Vagina (tissue), 2 donors: ENCODE measurements at regions not wholly inside any gene's neighbourhood (a gene's known extent, or its start where the extent isn't known, plus 50 kb on each side); places are given as distances from the start of the nearest gene placed in this dataset.

Source experiments
- DNase-seq, 2 donors: peaks; one replicate each; pipeline ENCODE4 v3.0.0-alpha.2; 2017; ENCODE audit errors: extremely low spot score in 2 of 2
- H3K27ac ChIP-seq: fragments of 200-600 bp; sonication (generic); one replicate; pipeline ENCODE4 v1.5.1; 2019
- H3K27me3 ChIP-seq: fragments of 200-600 bp; sonication (generic); one replicate; pipeline ENCODE4 v1.5.1; 2019
- H3K36me3 ChIP-seq, 2 donors: fragments of 200-600 bp; sonication (generic); one replicate each; pipeline ENCODE4 v1.5.1; 2017 to 2019
- H3K4me1 ChIP-seq: fragments of 200-600 bp; sonication (generic); one replicate; pipeline ENCODE4 v1.5.1; 2019
- H3K4me3 ChIP-seq, 2 donors: fragments of 200-600 bp; sonication (generic); 1 replicate in 1 of 2; 2 replicates in 1 of 2; pipeline ENCODE4 v1.5.1; 2016 to 2019
- H3K9me3 ChIP-seq: fragments of 200-600 bp; sonication (generic); one replicate; pipeline ENCODE4 v1.5.1; 2019
- CTCF ChIP-seq, 3 experiments: fragments of 450-650 bp in 2 of 3; fragments of 200-600 bp in 1 of 3; sonication (generic) in 1 of 3; IDR thresholded peaks; one replicate each; pipeline ENCODE4 v1.5.1; 2017 to 2019; ENCODE audit warnings: antibody characterized with exemption in 3 of 3, mild to moderate bottlenecking in 2 of 3, moderate library complexity in 2 of 3
- POLR2A ChIP-seq, 2 donors: fragments of 450-650 bp; IDR thresholded peaks; one replicate each; pipeline ENCODE4 v1.6.1; 2017; ENCODE audit warnings: antibody characterized with exemption in 2 of 2, mild to moderate bottlenecking in 2 of 2, moderate library complexity in 2 of 2
- POLR2AphosphoS5 ChIP-seq, 2 donors: sonication (generic); formaldehyde crosslinking; IDR thresholded peaks; one replicate each; pipeline ENCODE4 v1.9.0; 2017; ENCODE audit warnings: antibody characterized with exemption in 2 of 2, mild to moderate bottlenecking in 2 of 2, low read depth in 1 of 2; ENCODE audit not compliant: insufficient read depth in 1 of 2
- intact Hi-C: fragments of 100-400 bp; cut with DNase I; formaldehyde crosslinking; loops from one replicate; pipeline ENCODE4 v1.15.1; 2023

DNA sequence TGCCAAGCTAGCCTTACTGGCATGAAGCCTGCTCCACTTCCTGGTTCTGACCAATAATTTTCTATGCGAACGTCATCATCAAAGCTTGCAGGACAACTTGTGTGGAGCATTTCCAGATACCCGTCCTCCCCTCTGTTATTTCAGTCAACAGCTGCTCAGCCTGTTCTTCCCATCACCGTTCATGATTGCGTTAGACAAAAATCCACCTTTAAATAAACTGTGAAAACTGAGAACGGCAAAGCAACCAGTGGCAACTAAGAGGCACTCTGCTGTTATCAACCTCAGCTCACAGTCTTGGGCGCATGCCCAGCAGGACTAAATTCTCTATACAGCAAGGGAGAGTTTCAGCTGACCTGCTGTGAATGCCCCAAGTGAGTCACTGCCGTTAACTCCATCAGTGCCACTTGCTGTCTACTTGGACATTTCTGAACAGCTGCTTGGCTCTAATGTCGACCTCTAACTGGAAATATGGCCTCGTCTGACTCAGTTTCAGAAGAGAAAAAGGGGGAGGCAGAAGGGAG, 207.4 kb upstream of the RUNX1 start:
- Histone ChIP-seq H3K4me3 (no peak overlapping the region), H3K27ac (peak overlapping the region; percentile 56), H3K36me3 (no peaks in the 10 kb centered on the region), H3K9me3 (no peaks in the 10 kb centered on the region), H3K4me1 (peaks cover 29% of the 10 kb centered on the region), H3K27me3 (no peaks in the 10 kb centered on the region)
- intact Hi-C loops, result no loop called here
- DNase-seq, result peak in 1 of 2 donors; percentile 90
- TF ChIP-seq POLR2A (IDR thresholded peaks at IDR 0.05) (no peak), POLR2AphosphoS5 (IDR thresholded peaks at IDR 0.05; ENCODE audit: insufficient read depth in 1 of 2, low read depth in 1 of 2) (peak in 1 of 2 donors; percentile 58), CTCF (IDR thresholded peaks at IDR 0.05) (no peak)

GRCh38 chr21:35254765-35255138, 205.7 kb upstream of the RUNX1 start:
- Histone ChIP-seq H3K27ac (peak overlapping the region; percentile 34), H3K27me3 (no peaks in the 10 kb centered on the region), H3K4me1 (peaks cover 29% of the 10 kb centered on the region), H3K36me3 (no peaks in the 10 kb centered on the region), H3K4me3 (no peak overlapping the region), H3K9me3 (no peaks in the 10 kb centered on the region)
- no peak for TF ChIP-seq POLR2AphosphoS5 (IDR thresholded peaks at IDR 0.05; ENCODE audit: insufficient read depth in 1 of 2, low read depth in 1 of 2)
- TF ChIP-seq POLR2A (IDR thresholded peaks at IDR 0.05), result no peak
- no peak for TF ChIP-seq CTCF (IDR thresholded peaks at IDR 0.05)
- DNase-seq, result no peak
- intact Hi-C loops, result no loop called here

GRCh38 chr21:35254006-35254764, 205.1 kb upstream of the RUNX1 start:
- no peak for TF ChIP-seq POLR2A (IDR thresholded peaks at IDR 0.05)
- intact Hi-C loops, result no loop called here
- H3K4me1 ChIP-seq, result peaks cover 29% of the 10 kb centered on the region
- H3K27ac ChIP-seq, result peak overlapping the region; percentile 34
- no peaks in the 10 kb centered on the region for H3K36me3 ChIP-seq
- no peaks in the 10 kb centered on the region for H3K27me3 ChIP-seq
- H3K9me3 ChIP-seq, result no peaks in the 10 kb centered on the region
- H3K4me3 ChIP-seq, result no peak overlapping the region
- peak in 1 of 2 donors; percentile 93 for DNase-seq

DNA sequence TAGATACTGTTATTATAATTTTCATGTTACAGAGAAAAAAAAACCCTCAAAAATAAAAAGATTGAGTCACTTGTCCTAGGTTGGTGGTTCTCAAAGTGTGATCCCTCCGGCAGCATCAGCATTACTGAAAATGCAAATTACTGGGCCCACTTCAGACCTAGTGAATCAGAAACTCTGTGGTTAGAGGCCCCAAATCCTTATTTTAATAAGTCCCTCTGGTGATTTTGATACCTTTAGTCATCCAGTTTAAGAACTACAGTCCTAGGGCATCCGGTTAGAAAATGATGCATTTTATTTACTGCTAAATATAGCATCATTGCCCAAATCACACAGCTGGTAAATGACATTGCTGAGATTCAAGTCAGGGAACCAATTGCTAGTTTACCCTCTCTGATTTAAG, 203.7 kb upstream of the RUNX1 start:
- Histone ChIP-seq H3K4me1 (peaks cover 28% of the 10 kb centered on the region), H3K9me3 (no peaks in the 10 kb centered on the region), H3K27me3 (no peaks in the 10 kb centered on the region), H3K4me3 (no peak overlapping the region), H3K27ac (no peak overlapping the region), H3K36me3 (no peaks in the 10 kb centered on the region)
- TF ChIP-seq POLR2A (IDR thresholded peaks at IDR 0.05) (no peak), CTCF (IDR thresholded peaks at IDR 0.05) (no peak), POLR2AphosphoS5 (IDR thresholded peaks at IDR 0.05; ENCODE audit: insufficient read depth in 1 of 2, low read depth in 1 of 2) (no peak)
- intact Hi-C loops, result no loop called here
- DNase-seq, result no peak

GRCh38 chr21:35249636-35250035, 200.5 kb upstream of the RUNX1 start:
- DNase-seq, result no peak
- Histone ChIP-seq H3K4me3 (no peak overlapping the region), H3K27me3 (no peaks in the 10 kb centered on the region), H3K9me3 (no peaks in the 10 kb centered on the region), H3K36me3 (no peaks in the 10 kb centered on the region), H3K4me1 (no peaks in the 10 kb centered on the region), H3K27ac (no peak overlapping the region)
- TF ChIP-seq POLR2AphosphoS5 (IDR thresholded peaks at IDR 0.05; ENCODE audit: insufficient read depth in 1 of 2, low read depth in 1 of 2) (peak in 1 of 2 donors; percentile 30), CTCF (IDR thresholded peaks at IDR 0.05) (no peak)
- intact Hi-C loops, result no loop called here
